Ramos (cell line): ENCODE measurements at regions not wholly inside any gene's neighbourhood (a gene's known extent, or its start where the extent isn't known, plus 50 kb on each side); places are given as distances from the start of the nearest gene placed in this dataset.

Experiments
- in situ Hi-C: fragments of 300-500 bp; cut with MboI; formaldehyde crosslinking; loops from one replicate; pipeline ENCODE4 v1.14.3; 2022; ENCODE audit warnings: low sequenced_read_pairs; ENCODE audit not compliant: unreplicated experiment

DNA sequence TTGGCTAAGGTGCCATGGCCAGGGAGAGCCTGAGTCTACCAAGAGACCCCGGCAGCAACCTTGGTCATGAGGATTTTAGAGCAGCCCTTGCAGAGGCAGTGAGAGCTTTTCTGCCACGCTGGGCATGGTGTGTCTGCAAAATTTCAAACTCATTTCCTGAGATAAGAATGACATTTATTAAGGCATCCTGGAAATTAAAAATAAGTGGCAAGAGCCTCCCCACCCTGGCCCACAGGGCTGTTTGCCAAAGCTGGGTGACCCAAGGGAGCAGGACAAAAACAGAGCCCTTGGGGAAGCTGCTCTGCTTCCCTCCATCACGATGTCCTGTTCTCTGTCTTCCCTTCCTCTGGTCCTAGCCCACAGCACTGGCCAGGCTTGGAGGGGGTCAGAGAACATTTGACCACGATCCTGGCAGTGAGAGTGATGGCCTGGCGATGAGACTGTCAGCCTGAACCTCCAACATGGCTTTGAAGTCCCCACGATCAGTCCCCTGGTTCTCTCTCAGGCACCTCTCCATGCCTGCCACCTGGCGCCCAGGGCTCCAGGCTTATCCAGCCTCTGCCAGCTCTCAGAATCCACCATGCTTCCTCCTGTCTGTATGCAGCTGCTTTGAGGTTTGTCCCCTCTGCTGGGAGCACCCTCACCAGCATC is 68.9 kb upstream of the RMDN2 start:
- in situ Hi-C loops: no loop called here

DNA sequence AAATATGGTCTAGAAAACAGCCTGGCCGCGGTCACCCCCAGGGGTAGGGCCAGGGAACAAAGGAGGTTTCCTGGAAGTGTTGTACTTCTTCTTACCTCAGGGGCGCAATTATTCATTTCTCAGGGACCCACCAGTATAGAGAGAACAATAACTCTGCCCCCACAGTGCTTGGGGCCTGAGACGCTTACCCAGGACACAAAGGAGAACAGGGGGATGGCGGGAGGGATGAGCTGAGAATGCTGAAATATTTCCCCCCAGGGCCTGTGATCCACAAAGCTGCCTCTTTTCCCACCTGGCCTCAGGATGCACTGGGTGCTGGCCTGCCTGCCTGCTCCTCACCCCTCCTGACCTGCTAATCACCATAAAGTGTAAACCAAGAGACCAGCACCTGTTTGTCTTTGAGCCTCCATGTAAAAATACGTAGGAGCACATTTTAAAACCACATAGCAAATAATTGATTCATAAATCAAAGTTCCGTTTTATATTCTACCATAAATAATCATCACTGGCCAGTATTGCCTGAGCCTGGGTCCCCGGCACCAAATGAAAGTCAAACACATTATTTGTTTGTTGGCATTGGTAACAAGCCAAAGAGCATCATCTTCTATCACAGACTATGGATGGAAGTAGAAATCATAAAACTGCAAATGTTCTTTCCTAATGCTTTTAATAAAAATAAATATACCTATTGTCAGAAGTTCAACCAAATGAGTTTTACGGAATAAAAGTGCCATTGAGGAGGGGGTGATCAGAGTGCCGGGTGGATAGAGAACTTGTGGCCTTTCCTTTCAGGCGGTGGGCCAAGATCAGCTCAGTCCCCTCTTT is 67.3 kb upstream of the RMDN2 start:
- in situ Hi-C loops: no loop called here

DNA sequence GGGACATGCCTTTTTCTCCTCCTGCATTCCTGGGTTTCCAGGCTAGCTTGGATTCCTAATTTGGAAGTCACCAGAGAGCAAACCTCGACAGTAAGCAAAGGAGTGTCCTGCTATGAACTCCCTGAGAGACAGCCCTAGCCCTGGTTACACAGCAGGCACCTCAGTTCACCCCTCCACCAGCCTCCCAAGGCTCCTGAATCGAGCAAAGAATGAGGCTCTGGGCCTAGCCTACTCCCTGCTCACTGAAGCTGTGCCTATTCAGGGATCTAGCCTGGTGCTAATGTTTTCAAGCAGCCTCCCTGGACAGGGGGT is 66.7 kb upstream of the RMDN2 start:
- in situ Hi-C loops: no loop called here

DNA sequence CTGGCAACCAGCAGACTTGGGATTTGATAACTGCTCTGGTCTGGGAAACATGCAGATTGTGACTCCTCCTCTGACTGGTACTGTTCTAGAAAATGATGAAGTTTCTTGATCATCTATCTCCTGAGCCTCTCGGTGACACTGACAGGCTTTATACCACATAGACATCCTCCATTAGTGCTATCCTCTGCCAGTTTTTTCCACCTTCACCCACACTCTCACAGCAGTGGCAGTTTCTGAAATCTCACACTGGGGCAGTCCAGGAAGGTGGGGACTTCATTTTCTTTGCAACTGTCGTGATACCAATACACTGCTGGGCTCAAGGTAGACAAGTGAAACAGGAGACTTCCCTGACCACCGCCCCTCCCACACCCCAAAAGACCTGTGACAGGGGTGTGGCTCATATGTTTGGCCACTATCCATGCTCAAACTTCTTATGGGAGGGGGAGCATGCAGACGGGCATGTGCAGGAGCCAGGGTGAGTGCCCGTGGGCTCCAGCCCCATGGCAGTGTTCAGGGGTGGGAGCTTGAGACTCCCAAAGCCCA is 66.3 kb upstream of the RMDN2 start:
- in situ Hi-C loops: no loop called here

DNA sequence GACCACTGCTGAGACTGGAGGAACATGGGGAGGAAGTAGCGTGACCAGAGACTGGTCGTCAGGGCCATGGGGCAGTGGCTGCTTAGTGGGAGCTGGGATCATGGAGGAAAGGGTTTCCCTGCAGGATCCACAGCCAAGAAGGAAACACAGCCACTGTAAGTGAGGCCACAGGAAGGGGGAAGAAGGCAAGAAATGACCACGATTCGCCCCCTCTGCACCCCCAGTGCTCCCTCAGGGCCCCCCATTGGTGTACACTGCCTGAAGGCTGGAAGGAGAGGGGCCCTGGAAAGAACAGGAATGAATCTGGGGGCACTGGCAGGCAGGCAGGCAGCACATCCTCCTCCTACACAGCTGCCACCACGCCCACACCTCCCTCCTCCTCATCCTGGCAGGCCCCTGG is 62.5 kb upstream of the RMDN2 start:
- in situ Hi-C loops: no loop called here

DNA sequence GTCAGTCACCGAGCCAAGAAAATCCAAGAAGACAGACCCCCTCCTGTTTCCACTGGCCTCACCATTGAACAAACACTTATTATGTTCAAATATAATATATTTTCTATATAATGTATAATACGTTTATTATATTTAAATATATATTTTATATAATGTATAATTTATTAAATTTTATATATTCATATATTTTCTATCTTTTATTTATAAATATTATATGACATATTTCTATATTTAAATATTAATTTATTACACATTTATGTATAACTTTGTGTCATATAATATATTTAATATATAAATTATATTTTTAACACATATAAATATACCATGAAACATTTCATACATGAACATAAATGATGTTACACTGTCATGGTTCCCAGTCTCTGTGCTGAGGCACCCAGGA is 60.9 kb upstream of the RMDN2 start:
- in situ Hi-C loops: no loop called here

DNA sequence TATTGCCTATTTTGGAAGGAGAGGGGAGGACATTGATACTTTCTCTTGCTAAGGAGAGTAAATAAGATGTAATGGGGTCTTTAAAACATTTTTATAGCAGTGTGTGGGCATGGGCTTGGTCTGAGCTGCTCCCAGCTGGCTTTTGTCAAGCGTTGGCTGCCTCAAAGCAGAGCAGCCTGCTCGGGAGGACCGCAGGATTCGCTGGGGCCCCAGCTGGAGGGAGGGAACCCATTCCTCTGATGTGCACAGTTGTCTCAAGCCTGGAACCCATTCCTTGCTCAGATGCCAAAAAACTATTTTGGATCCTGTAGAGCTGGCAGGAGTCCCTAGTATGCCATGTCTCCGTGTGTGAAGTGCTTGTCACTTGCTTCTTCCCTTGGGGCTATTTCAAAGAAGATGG is 59.4 kb upstream of the RMDN2 start:
- in situ Hi-C loops: no loop called here

DNA sequence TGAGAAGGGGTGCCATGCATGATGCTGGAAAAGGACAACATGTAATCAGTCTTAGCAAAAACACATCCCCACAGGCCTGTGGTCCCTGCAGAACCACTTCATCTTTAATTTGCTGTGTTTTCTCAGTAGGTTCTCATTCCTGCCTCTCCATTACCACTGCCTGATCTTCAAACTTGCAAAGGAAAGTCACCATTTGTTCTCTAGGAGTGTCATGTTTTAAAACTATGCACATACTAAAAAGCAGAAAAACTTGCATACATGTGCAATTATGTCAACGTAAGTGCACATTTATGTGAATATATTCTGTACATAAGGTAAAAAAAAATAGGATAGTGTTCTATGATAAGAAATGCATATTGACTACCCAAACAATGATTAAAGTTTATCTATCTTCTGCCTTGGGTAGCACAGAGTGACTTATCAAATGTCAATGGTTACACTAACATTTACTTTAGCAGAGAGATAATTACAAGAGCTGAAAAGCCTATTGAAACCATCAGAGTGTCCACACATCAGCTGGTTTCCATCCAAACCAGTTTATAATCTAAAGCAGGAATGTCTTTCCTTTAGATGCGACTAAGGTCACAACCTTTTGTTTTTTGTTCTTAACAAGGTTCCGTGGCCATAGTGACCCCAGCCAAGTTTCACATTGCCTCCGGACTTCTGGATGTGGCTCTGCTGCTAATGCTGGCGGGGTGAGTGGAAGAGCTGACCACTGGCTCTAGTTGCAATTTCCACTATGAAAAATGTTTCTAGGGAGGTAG is 58.7 kb upstream of the RMDN2 start:
- in situ Hi-C loops: no loop called here

DNA sequence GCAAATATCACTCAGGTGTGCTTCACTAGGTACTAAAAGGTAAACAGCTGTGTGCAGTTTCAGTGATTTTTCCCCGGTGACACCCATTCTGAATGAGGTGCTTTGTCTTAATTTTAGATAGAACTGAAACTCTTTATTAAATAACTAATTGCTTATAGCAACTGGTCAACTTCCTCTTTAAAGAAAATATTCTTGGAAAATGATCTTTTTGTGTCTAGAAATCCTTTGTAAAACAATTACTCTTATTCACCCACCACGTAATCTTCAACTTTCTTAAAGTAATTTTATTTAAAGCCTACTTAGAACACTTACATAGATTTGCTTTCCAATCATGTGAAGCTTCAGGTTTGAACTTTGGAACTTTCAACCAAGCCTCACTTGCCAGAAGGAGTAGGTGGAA is 57.9 kb upstream of the RMDN2 start:
- in situ Hi-C loops: no loop called here

DNA sequence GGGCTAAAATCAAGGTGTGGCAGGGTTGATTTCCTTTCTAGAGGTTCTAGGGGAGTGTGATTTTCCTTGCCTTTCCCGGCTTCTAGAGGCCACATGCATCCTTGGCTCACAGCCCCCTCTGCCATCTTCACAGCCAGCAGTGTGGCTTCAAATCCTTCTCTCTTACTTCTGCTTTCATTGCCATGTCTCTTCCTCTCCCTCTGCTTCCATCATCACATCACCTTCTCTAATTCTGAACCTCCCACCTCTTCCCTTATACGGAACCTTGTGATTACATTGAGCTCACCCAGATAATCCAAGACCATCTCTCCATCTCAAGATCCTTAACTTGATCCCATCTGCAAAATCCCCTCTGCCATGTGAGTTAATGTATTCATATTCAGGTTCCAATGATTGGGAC is 56.2 kb upstream of the RMDN2 start:
- in situ Hi-C loops: no loop called here

DNA sequence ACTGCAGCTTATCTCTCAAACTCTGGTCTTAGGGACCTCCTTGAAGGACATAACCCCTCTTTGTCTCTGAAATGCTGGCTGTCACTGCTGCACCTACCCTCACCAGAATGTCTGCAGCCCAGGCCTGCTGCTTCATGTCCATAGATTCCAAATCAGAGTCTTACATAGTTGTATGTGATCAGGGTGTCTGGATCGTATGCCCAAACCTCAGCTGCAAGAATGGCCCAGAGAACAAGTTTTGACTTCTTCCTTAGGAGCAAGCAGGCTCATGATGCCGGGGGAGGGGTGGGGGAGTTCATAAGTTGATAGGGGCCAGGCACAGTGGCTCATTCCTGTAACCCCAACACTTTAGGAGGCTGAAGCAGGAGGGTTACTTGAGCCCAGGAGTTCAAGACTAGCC is 55.8 kb upstream of the RMDN2 start:
- in situ Hi-C loops: no loop called here

DNA sequence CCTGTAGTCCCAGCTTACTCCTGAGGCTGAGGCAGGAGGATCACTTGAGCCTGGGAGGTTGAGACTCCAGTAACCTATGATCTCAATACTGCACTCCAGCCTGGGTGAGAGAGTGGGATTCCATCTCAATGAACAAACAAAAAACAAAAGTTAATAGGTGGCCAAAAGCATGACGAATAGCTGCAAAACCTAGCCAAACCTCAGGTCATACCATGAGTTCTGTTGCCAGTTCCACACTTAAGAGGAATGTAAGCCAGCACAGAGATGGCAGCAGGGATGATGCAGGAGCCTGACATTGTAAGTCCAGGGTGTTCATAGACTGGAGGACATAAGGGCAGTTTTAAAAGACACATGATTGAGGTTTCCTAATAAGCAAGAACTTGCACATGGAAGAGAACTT is 55.3 kb upstream of the RMDN2 start:
- in situ Hi-C loops: no loop called here

DNA sequence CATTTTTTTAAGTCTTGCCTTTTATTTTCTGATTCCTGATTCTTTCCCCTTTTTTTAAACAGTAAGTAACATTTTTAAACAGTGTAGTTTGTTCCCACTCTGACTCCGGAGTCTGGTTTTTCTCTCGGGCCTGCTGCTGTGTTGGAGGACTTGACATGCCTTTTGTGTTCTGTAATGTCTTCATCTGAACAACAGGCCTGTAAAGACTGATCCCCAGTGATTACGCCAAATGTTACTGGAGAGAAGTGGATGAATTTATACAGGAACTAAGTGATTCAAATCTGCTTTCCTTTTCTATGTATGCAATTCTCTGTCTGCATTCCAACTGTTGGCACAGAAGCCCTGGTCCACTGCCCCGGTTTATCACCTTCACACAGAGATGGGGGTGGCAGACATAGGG is 54.3 kb upstream of the RMDN2 start:
- in situ Hi-C loops: no loop called here

DNA sequence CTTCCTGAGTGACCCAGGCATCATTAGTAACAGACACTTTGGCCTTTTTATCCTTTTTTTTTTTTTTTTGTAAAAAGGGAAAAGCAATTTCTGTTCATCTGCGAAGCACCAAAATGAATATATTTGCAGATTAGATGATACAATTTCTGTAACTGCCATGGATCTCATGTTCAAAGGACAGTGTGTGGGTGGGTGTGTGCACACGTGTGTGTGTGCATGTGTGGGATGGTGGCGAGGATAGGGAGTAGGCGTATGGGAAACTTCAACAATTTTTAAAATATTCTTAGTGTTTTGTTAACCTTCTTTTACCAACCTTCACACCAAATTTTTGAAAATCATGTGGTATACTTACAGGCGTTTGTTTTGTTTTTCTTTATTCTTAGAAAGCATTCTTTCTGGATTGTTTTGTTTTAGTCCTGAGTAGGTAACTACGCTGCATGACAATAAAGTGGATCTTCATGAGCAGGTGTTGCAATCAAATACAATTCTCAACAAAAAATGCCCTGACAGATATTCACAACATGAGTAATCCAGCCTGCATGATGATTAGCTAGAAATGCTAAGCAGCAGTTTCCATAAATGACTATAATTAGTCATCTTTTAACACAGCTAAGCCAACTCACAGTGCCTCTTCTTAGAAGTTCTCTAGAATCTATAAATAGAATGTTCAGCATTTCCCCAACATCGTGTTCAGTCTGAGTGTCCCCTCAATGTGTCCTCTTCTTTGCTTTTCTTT is 53.5 kb upstream of the RMDN2 start:
- in situ Hi-C loops: no loop called here

DNA sequence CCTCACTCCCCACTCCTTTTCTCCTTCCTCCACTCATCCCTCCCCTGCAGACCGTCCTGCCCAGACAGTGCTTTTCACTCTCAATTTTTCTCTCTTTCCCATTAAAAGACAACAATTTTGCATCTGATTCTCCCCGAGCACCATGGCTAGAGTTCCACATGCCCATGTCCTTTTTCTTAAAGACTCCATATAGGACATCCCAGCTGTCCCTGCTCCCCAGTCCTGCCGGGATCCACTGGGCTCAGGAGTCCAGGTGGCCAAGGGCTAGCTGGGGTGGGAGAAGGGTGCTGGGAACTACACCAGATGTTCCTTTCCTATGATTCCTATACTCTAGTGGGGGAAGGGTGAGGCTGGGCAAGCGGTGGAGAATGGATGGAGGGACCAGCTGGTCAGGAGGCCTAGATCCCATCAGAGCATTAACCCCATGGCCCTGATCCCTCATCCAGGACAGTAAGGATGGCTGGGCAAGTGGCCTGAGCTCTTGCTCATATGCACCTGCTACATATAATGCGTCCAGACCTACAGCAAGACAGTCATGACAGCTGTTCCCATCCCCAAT is 52.8 kb upstream of the RMDN2 start:
- in situ Hi-C loops: no loop called here

DNA sequence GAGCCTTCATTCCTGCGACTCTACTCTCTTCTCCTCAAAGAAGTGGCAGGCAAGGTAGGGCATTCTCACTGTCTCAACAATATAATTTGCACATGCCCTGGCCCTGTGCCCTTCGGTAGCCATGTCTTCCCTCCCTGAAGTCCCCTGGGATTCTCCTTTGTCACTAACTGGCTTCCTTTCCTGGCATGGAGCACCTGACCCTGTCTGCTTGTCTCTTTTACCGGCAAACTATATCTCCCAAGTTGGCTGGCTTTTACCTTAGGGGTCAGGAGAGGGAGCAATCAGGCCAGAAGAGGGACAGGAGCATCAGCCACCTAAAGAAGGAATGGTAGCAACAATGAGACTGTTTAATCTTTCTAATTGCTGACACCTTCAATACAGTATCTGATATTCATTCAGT is 51.9 kb upstream of the RMDN2 start:
- in situ Hi-C loops: no loop called here

DNA sequence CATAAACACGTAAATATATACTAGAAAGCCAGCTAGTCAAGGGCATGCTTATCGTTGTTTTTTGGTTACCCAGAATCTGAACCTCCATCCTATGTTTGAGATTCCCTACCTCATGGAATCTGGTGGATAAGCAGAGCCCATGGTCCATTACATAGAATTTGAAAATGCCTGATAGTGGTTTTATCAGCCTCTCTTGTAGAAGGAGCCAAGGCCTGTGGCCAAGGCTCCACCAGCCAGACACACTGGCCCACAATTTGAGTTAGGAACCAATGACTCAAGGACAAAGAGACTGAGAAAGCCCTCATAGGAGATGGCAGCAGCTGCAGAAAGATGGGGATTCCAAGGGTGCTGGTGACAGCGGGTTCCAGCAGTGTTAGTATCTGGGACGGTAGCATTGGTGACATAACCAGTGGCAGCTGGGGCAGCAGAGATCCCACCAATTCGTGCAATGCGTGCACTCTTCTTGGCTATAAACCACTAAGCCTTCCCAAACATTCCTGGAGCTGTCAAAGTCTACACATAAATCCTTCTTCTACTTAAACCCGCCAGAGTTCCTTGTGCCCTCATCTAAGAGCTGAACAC is 51.2 kb upstream of the RMDN2 start:
- in situ Hi-C loops: no loop called here

DNA sequence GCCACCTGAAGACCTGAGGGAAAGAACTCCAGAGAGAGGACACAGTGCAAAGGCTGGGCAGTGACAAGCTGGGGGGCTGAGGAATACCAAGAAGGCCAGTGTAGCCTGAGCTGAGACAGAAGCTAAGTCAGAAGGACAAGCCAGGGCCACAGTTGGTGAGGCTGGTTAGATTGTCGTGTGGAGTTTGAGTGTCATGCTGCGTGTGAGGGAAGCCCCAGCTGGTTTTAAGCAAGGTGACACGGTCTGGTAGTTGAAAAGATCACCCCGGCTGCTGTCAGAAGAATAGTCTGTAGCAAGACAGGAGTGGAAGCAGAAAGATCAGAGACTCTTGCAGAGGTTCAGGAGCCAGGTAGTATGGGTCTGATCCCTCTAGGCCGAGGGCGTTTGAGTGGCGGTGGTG is 50.6 kb upstream of the RMDN2 start:
- in situ Hi-C loops: no loop called here
